Suprapubic skin (tissue), 4 donors: ENCODE measurements at regions not wholly inside any gene's neighbourhood (a gene's known extent, or its start where the extent isn't known, plus 50 kb on each side); places are given as distances from the start of the nearest gene placed in this dataset.

Experiments
- EP300 ChIP-seq: sonication (generic); formaldehyde crosslinking; IDR thresholded peaks from one replicate; pipeline ENCODE4 v1.6.1; 2017; ENCODE audit warnings: antibody characterized with exemption
- POLR2A ChIP-seq, 2 donors: fragments of 450-650 bp; IDR thresholded peaks; one replicate each; pipeline ENCODE4 v1.6.1; 2017; ENCODE audit warnings: antibody characterized with exemption in 2 of 2, mild to moderate bottlenecking in 2 of 2, moderate library complexity in 2 of 2
- POLR2AphosphoS5 ChIP-seq, 3 donors: sonication (generic); formaldehyde crosslinking; IDR thresholded peaks; one replicate each; pipeline ENCODE4 v1.6.1; 2017; ENCODE audit warnings: antibody characterized with exemption in 3 of 3
- TF ChIP-seq, protein P1 (sequence below), 2 donors: fragments of 200-600 bp in 1 of 2; fragments of 450-650 bp in 1 of 2; sonication (generic) in 1 of 2; IDR thresholded peaks; one replicate each; pipeline ENCODE4 v1.5.1; 2016 to 2019; ENCODE audit warnings: antibody characterized with exemption in 2 of 2, mild to moderate bottlenecking in 1 of 2, moderate library complexity in 1 of 2

GRCh38 chr7:87000344-87000743, 59.1 kb downstream of the ELAPOR2 start:
- TF ChIP-seq POLR2A (IDR thresholded peaks at IDR 0.05) (no peak), POLR2AphosphoS5 (IDR thresholded peaks at IDR 0.05) (no peak), EP300 (no peak)
- TF ChIP-seq, protein P1, sequence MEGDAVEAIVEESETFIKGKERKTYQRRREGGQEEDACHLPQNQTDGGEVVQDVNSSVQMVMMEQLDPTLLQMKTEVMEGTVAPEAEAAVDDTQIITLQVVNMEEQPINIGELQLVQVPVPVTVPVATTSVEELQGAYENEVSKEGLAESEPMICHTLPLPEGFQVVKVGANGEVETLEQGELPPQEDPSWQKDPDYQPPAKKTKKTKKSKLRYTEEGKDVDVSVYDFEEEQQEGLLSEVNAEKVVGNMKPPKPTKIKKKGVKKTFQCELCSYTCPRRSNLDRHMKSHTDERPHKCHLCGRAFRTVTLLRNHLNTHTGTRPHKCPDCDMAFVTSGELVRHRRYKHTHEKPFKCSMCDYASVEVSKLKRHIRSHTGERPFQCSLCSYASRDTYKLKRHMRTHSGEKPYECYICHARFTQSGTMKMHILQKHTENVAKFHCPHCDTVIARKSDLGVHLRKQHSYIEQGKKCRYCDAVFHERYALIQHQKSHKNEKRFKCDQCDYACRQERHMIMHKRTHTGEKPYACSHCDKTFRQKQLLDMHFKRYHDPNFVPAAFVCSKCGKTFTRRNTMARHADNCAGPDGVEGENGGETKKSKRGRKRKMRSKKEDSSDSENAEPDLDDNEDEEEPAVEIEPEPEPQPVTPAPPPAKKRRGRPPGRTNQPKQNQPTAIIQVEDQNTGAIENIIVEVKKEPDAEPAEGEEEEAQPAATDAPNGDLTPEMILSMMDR (IDR thresholded peaks at IDR 0.05) = no peak
